Activated CD8-positive, alpha-beta memory T cell treated with anti-CD3 and anti-CD28 coated beads, Interleukin-2, amount 50 U/mL, for 24 hours (primary cell): ENCODE measurements at regions not wholly inside any gene's neighbourhood (a gene's known extent, or its start where the extent isn't known, plus 50 kb on each side); places are given as distances from the start of the nearest gene placed in this dataset.

ENCODE experiments used
- DNase-seq: peaks from one replicate; pipeline ENCODE4 v3.0.0-alpha.2; 2020; ENCODE audit errors: extremely low read depth

DNA sequence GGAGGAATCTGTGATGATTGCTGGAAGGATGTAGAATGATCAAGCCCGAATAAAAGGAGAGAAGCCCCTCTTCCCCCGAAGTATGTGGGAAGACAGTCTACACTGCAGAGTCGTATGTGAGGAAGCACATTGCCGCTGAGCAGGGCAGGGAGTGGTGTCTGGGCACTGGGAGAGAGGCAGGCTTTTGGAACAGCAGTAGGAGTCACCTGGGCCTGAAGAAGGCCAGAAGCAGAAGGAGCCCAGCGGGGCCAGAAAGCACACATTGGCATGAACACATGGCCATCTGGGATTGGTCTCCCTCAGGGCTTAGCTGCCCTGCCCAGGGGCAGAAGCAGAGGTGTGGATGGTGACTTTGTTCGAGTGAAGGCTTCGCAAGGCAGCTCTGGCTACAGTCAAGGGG lies 162.8 kb downstream of the ERCC6L2 start:
- no peak for DNase-seq

DNA sequence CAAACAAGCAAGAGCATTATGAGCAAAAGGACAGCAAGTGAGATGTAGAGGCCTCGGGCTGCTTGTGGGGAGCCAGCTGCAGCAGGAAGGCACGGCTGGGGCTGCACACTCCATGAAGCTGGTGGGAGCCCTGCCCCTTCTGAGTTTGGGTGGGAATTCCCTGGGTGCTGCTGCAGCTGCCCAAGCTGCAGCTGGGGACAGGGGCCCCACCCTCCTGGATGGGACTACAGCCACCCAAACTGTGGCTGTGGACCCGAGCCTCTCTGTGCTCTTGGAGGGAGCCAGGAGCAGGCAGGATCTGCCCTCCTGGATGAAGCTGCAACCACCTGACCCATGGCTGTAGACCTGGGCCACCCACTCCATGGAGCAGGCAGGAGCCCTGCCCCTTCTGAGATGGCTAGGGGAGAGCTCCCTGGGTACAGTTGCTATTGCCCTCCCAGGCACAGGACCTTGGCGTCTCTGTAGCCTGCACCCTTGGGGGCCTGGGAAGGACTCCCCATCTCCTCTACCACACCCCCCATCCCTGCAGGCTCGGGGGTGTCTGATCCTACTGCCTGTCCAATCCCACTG lies 159.1 kb downstream of the ERCC6L2 start:
- no peak for DNase-seq

DNA sequence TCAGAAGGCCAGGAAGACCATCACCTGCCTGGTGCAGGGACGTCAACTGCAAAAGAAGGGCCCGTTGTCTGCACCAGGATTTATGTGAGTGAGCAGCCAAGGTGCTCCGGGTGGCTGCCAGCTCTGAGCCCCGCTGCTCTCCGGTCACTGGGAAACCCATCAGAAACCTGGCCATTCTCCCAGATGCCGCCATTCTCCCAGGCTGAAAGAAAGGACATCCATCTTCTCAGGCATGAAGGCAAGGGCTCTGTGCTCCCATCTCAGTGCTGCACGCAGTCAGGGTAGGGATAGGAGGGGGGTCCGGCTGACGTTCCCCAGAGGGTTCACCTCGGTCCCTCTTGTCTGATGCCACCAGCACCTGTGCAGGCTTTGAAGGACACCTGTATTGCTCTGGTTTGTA lies 158.4 kb downstream of the ERCC6L2 start:
- DNase-seq: no peak

DNA sequence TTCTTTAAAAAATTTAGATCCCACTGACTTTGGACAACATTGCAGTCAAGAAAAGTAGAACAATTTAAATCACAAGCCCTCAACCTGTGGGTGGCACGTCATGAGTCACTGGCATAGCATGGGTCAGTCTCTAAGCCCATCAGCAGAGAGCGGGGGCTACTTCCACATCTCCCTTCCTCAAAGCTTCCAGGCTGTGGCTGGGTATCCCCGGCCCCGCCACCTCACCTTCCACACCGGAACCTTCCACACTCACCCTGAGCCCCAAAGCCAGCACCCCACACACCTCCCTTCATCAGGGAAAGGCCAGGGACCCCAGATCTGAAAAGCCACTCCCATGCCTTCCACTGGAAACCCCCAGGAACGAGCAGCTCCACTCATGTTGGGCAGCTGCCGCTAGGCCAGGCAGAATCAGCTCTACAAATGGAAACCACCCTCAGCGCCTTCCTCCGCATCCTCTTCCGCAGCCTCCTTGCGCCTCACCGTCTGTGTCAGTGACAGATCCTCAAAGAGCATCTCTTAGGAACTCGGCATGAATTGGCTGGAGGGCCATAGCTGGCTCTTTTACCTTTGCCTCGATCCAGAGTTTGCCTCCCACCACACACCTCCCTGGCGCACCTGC lies 156.5 kb downstream of the ERCC6L2 start:
- DNase-seq: no peak

DNA sequence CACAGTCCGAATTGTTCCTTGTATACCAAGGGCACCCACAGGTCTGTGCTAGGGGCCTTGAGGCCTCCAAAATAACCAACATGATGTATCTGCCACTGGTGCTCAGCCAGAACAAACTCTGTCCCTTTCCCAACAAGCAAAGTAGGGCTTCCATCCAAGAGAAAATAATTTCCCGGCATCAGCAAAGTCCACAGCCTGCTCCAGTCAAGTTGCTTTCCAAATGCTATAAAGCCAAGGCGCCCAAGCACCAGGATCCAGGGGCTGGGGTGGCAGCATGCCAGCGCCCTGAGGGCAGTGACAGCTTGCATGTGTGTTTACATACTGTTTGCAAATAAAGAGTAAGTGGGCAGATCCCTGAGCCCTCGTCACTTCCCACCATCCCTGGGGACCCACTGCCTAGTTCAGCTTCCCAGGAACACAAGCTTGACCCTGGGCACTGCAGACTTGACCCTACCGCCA lies 155.9 kb downstream of the ERCC6L2 start:
- DNase-seq: no peak

DNA sequence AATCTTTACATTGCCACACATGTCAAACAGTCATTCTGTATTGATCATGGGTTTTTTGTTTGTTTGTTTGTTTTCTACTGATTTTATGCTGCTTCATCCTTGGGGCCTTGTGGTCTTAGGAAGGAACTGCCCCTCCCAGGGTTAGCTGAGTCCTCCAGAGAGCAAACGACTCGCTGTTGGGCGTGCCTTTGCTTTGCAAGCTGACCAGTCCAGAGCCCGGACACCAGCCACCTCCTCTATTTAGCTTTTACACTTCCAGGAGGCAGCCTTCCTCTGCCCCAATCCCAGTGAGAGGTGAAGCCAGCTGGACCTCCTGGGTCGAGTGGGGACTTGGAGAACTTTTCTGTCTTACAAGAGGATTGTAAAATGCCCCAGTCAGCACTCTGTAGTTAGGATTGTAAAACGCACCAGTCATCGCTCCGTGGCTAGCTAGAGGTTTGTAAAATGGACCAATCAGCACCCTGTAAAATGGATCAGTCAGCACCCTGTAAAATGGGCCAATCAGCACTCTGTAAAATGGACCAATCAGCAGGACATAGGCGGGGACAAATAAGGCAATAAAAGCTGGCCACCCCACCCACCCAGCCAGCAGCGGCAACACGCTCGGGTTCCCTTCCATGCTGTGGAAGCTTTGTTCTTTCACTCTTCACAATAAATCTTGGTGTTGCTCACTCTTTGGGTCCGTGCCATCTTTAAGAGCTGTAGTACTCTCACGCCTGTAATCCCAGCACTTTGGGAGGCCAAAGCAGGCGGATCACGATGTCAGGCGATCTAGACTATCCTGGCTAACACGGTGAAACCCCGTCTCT lies 154.4 kb downstream of the ERCC6L2 start:
- DNase-seq: no peak

DNA sequence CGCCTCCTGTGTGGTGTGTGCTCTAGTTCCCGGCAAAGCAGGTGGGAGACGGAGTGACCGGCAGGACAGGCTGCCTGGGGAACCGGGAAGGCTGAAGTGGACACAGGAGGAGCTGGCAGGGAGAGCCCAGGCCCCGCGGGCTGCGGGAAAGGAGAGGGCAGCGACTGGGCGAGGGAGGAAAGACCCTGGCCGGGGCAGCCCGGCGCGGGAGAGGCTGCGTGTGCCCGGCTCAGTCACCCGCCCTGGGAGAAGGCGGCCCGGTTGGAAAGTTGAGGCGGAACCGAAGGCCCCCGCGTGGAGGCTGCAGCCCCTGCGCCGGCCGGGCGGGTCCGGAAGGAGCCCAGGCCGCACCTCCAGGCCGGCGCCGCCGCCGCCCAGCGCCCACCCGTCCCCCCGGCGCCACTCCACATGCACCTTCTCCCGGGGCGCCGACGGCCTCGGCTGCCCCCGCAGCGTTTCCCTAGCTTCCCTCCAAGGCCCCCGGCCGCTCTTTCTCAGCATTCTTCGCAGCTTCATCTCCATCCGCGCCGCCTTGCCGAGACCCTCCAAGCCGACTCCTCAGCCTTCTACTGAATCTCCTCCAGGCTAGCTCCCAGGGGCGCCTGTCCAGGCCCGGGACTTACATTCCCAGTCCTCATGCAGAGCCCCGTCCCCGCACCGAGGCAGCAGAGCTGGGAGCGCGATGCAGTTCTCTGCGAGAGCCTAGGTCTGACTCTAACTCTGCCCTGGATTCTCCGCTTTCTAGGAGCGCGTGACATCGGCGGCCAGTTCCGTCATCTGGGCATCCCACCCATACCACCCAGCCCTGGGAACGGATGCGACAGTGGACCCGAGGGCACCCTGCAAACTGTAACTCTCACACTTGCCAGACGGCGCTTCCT lies 152.0 kb downstream of the ERCC6L2 start:
- DNase-seq: no peak

DNA sequence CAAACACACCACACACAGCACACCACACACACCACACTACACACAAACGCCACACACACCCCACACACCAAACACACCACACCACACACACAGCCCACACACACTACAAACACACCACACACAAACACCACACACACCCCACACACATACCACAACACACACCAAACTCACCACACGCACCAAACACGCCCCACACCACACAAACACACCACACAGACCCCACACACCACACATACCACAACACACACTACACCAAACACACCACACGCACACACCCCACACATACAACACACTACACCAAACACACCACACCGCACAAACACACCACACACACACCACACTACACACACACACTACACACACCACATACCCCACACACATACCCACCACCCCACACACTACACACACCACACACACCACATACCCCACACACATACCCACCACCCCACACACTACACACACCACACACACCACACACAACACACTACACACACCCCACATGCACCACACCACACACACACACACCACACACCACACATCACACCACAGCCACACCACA lies 151.2 kb downstream of the ERCC6L2 start:
- no peak for DNase-seq

DNA sequence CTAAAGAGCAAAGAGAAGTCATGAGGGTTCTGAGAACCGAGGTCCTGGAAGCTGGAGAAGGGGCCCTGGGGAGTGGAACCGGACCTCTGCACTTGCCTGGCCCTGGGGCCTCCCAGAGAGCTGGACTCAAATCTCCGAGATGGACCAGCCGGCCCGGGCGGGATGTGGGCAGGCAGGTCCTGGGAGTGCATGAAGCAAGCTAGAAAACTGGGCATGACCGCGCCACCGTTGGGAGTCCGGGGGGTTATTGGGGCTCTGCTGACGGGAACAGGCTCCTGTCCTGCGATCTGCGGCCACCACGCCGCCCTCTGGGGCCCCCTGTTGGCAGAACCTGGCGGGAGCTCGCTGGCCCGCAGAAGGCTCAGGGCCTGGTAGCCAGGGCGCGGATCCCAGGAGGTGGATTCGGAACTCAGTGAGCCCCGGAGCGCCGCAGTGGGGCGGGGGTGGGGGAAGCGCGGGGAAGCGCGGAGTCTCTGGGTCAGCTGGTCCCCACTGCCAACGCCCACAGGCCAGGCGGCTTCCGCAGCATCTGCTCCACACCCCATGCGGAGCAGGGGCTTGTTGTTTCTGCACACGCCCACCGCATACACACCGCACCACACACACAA lies 150.6 kb downstream of the ERCC6L2 start:
- DNase-seq: no peak

DNA sequence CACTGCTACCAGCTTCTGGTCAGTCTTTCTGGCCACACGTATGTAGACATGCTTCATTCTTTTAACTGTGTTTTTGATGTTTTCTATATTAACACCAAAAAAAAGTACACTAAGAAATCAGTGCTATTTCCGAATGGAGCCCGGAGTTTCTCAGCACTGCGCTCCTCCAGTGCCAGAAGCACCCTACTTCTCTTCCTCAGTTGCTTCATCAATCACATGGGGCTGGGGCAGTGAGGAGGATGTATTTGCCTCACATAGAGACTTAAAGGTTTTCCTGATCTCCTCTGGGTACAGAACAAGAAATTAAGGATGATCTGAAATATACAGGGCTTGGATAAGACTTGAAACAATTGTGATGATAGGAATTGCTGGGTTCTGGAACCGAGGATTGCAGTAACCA lies 148.0 kb downstream of the ERCC6L2 start:
- no peak for DNase-seq

DNA sequence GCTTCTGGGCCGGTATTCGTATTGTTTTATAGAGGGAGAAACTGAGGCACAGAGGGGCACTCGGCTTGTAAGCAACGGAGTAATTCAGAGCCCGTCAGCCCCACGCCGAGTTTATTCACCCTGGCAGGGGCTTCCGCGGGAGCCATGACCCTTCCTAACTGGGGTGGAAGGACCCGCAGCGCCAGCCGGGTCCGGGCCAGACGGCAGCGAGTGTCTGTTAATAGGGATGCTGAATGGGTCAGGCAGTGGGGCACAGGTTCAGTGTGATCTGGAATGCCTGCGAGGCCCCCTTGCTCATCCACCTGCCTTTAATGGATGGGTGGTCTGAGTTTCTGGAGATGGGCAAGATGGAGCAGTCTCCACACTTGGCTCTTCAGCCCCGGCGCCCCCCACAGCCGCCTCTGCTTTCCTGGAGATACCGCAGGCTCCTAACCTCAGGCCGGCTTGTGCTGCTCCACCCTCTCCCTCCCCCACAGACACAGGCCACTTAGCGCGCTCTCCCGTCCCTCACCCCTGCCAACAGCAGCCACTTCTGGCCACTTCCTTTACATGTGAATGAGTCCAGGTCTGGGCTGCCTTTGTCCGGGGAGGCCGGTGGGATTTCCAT lies 147.1 kb downstream of the ERCC6L2 start:
- DNase-seq: no peak

DNA sequence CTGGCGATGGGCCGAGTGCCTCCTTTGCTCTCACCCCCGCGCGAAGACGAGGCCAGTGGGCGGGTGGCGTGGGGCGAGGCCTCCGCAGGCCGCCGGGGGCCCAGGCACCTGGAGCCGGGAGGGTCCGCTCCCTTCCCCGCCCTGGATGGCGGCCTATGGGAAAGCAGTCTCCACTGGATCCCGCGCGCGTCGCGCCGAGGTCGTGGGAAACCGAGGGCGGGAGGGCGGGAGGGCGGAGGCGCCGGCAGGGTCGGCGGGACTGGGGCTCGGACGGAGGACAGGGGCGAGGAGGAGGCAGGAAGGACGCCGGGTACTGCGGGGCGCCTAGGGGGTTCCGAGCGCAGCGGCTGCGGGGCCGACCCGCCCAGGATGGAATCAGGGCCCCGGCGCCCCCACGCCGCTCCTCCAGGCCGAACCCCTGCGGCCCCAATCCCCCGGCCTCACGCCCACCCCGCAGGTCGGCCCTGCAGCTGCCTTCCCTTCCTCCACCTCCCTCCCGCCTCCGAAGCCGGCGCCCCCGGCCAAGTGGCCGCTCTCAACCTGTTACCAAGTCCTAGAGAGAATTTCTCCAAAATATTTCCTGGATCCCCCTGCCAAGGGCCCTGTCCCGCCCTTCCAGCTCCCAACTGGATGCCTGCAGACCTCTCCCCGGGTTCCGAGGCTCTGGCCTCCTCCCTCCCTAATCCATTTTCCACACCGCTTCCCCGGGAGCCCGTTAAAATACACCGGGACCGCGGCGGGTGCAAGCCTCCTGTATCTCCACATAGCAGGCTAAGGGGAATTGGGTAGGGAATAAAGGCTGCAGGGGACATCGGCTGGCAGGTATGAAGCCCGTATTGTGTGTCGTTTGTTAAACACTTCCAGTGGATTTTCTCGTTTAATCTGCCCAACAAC lies 146.3 kb downstream of the ERCC6L2 start:
- DNase-seq: no peak

DNA sequence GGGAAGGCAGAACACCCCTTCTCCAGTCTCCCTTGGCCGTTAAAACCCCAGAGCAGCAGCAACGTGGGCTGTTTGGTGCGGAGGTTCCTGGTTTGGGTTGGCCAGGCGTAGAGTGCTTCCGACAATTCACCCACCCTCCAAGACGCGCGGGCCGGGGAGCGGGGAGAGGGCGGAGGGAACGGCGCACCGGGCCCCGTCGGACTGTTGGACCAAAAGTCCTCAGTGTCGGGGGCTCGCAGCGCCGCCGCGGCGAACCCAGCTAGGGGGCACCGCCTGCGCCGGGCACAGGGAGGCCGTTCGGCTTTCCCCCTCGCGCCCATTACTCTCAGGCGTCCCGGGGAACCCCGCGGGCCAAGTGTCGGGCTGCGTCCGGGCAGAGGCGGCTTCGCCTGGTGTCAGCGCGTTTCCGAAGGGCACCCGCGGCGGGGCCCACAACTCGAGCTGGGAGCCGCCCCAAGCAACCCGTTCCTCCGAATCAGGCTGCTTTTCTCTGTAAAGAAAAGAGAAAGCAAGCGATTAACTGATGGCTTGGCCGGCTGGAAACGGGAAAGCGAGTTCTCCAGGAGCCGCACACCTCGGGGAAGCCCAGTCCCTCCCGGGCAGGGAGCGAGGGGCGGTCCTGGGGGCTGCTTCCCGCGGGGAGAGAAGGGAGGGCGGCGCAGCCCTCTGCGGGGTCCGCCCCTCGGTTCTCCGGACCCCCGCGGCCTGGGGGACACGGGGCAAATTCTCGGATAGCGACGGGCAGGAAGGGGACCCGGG lies 145.5 kb downstream of the ERCC6L2 start:
- DNase-seq: no peak

DNA sequence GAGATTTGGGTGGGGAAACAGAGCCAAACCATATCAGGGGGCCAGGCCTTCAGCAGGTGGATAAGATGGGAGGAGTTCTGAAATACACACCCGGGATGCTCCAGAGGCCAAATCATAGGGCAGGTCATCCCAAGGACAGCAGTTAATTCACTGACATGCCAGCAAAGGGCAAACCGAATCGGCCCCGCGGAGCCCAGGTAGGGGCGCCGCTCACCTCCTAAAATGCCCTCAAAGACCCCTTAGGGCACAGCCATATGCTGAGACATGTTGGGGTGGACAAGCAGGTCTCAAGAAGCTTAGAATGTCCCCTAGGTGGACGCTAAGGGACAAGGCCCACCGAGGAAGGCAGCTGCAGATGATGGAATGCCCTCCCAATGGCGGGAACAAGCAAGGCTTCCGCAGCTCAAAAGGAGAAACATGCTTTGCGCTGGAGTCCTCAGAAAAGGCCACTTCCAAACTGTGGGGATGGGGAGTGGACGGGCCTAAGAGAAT lies 144.9 kb downstream of the ERCC6L2 start:
- DNase-seq: no peak
